OCI-LY1 (cell line): ENCODE measurements at regions not wholly inside any gene's neighbourhood (a gene's known extent, or its start where the extent isn't known, plus 50 kb on each side); places are given as distances from the start of the nearest gene placed in this dataset.

Experiments used
- H2AFZ ChIP-seq: fragments of 200-600 bp; sonication (generic), shearing (Covaris generic); 2 replicates; pipeline ENCODE4 v1.6.0; 2014; ENCODE audit warnings: antibody characterized with exemption, mild to moderate bottlenecking, low read length
- H3F3A ChIP-seq: fragments of 200-600 bp; sonication (generic), shearing (Covaris generic); 2 replicates; pipeline ENCODE4 v1.6.0; 2014; ENCODE audit warnings: mild to moderate bottlenecking, antibody characterized with exemption, low read length, moderate library complexity; ENCODE audit not compliant: insufficient read depth
- H3K27ac ChIP-seq: fragments of 200-600 bp; sonication (generic); 2 replicates; pipeline ENCODE4 v1.5.1; 2014; ENCODE audit warnings: low read length, mixed run types, mild to moderate bottlenecking, low read depth; ENCODE audit not compliant: poor library complexity, severe bottlenecking
- H3K27me3 ChIP-seq: fragments of 200-600 bp; sonication (generic); 2 replicates; pipeline ENCODE4 v1.6.0; 2014; ENCODE audit warnings: antibody characterized with exemption, mild to moderate bottlenecking, low read length, moderate library complexity; ENCODE audit not compliant: insufficient read depth
- H3K36me3 ChIP-seq: fragments of 200-600 bp; sonication (generic); 2 replicates; pipeline ENCODE4 v1.6.1; 2014; ENCODE audit warnings: mild to moderate bottlenecking, antibody characterized with exemption, low read length, moderate library complexity, mixed read lengths; ENCODE audit not compliant: insufficient read depth
- H3K4me1 ChIP-seq: fragments of 200-600 bp; sonication (generic); 2 replicates; pipeline ENCODE4 v1.5.1; 2014; ENCODE audit warnings: mild to moderate bottlenecking, low read length, moderate library complexity; ENCODE audit not compliant: insufficient read depth, severe bottlenecking
- H3K4me2 ChIP-seq: fragments of 200-600 bp; sonication (generic), shearing (Covaris generic); 2 replicates; pipeline ENCODE4 v1.6.1; 2014; ENCODE audit warnings: low read length
- H3K4me3 ChIP-seq: fragments of 200-600 bp; sonication (generic); 2 replicates; pipeline ENCODE4 v1.5.1; 2014; ENCODE audit warnings: low read length, low read depth, mild to moderate bottlenecking, mixed read lengths; ENCODE audit not compliant: poor library complexity, severe bottlenecking
- H3K79me2 ChIP-seq: fragments of 200-600 bp; shearing (Covaris generic); 2 replicates; pipeline ENCODE4 v1.6.1; 2016; ENCODE audit warnings: mixed run types, low read length, mixed read lengths; ENCODE audit not compliant: insufficient read depth
- H3K9ac ChIP-seq: fragments of 200-600 bp; sonication (generic), shearing (Covaris generic); 2 replicates; pipeline ENCODE4 v1.6.1; 2014; ENCODE audit warnings: mild to moderate bottlenecking, low read length, mixed read lengths
- H3K9me2 ChIP-seq: fragments of 200-600 bp; sonication (generic), shearing (Covaris generic); 2 replicates; pipeline ENCODE4 v1.6.1; 2014; ENCODE audit warnings: low read depth, mild to moderate bottlenecking, low read length, mixed read lengths
- H3K9me3 ChIP-seq: fragments of 200-600 bp; shearing (Covaris generic); 2 replicates; pipeline ENCODE4 v1.6.1; 2014; ENCODE audit warnings: low read length, mixed read lengths
- H4K20me1 ChIP-seq: fragments of 200-600 bp; sonication (generic), shearing (Covaris generic); 2 replicates; pipeline ENCODE4 v1.6.0; 2016; ENCODE audit warnings: mild to moderate bottlenecking, low read length; ENCODE audit not compliant: insufficient read depth
- CTCF ChIP-seq: fragments of 200-600 bp; sonication (generic), shearing (Covaris generic); IDR thresholded peaks from 2 replicates; pipeline ENCODE4 v1.5.1; 2017; ENCODE audit warnings: mild to moderate bottlenecking, antibody characterized with exemption, low read length, moderate library complexity, mixed read lengths
- EZH2 ChIP-seq: fragments of 200-600 bp; sonication (generic), shearing (Covaris generic); IDR thresholded peaks from 2 replicates; pipeline ENCODE4 v1.8.0; 2017; ENCODE audit warnings: borderline replicate concordance, mixed run types, mild to moderate bottlenecking, antibody characterized with exemption, low read length, moderate library complexity, mixed read lengths

- no peaks in the 10 kb centered on the region for H3F3A ChIP-seq
- H3K36me3 ChIP-seq, result no peaks in the 10 kb centered on the region
- no peaks in the 10 kb centered on the region for H3K9me2 ChIP-seq
- no peaks in the 10 kb centered on the region for H3K4me1 ChIP-seq
- TF ChIP-seq EZH2, result no peak
- no peaks in the 10 kb centered on the region for H3K79me2 ChIP-seq
- no peak overlapping the region for H2AFZ ChIP-seq
- H3K9ac ChIP-seq, result no peak overlapping the region
- H3K4me3 ChIP-seq, result no peak overlapping the region
- H4K20me1 ChIP-seq, result no peaks in the 10 kb centered on the region
- no peak overlapping the region for H3K27ac ChIP-seq
- no peaks in the 10 kb centered on the region for H3K9me3 ChIP-seq
- H3K27me3 ChIP-seq, result no peaks in the 10 kb centered on the region
- H3K4me2 ChIP-seq, result no peak overlapping the region
Observed at GRCh38 chr13:82606008-82606407, 1276.3 kb downstream of the SLITRK1 start.

DNA sequence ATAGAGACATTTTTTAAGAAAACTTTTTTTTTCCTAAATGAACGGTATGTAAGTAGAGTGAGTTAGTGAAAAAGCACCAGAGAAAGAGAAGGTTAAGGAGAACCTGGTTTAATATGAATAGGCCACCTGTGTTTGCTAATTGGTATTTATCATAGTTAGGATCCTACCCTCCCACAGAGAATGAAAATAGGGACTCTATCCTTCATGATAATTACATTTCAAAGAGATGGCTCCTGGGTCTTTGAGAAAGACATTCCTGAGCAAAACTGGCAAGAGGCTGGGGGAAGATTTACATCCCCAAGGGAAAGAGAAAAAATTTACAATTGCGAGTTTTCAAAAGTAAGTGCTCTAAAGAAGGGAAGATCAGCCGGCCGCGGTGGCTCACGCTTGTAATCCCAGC, 1284.5 kb downstream of the SLITRK1 start:
- H2AFZ ChIP-seq, result no peak overlapping the region
- H3K27ac ChIP-seq, result no peak overlapping the region
- H3K36me3 ChIP-seq, result no peaks in the 10 kb centered on the region
- H3K4me1 ChIP-seq, result no peaks in the 10 kb centered on the region
- no peaks in the 10 kb centered on the region for H3K9me2 ChIP-seq
- no peaks in the 10 kb centered on the region for H4K20me1 ChIP-seq
- no peak for TF ChIP-seq EZH2
- TF ChIP-seq CTCF, result no peak
- no peak overlapping the region for H3K4me3 ChIP-seq
- no peaks in the 10 kb centered on the region for H3K9me3 ChIP-seq
- H3K4me2 ChIP-seq, result no peak overlapping the region
- H3K79me2 ChIP-seq, result no peaks in the 10 kb centered on the region
- H3K27me3 ChIP-seq, result no peaks in the 10 kb centered on the region
- no peaks in the 10 kb centered on the region for H3F3A ChIP-seq
- H3K9ac ChIP-seq, result no peak overlapping the region

DNA sequence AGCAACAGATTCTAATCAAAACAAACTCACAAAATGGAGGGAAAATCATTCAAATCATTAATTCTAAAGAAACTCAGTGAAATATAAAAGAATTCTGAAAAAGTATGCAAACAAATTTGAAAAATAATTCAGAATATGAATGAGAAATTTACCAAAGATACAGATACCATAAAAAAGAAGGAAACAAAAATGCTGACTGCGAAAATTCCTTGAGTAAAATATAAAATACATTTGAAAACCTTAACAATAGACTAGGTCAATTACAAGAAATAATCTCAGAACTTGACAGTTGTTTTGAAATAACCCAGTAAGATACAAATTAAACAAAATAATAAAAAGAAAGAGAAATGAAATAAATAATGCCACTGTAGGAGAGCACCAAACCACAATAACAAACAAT, 1289.0 kb downstream of the SLITRK1 start:
- no peaks in the 10 kb centered on the region for H3K9me2 ChIP-seq
- H3K36me3 ChIP-seq, result no peaks in the 10 kb centered on the region
- no peak overlapping the region for H3K4me3 ChIP-seq
- TF ChIP-seq EZH2, result no peak
- TF ChIP-seq CTCF, result no peak
- H3K27ac ChIP-seq, result no peak overlapping the region
- no peak overlapping the region for H2AFZ ChIP-seq
- no peaks in the 10 kb centered on the region for H3F3A ChIP-seq
- H3K9me3 ChIP-seq, result no peaks in the 10 kb centered on the region
- H3K79me2 ChIP-seq, result no peaks in the 10 kb centered on the region
- no peaks in the 10 kb centered on the region for H3K4me1 ChIP-seq
- no peak overlapping the region for H3K9ac ChIP-seq
- H3K27me3 ChIP-seq, result no peaks in the 10 kb centered on the region
- no peaks in the 10 kb centered on the region for H4K20me1 ChIP-seq
- no peak overlapping the region for H3K4me2 ChIP-seq

DNA sequence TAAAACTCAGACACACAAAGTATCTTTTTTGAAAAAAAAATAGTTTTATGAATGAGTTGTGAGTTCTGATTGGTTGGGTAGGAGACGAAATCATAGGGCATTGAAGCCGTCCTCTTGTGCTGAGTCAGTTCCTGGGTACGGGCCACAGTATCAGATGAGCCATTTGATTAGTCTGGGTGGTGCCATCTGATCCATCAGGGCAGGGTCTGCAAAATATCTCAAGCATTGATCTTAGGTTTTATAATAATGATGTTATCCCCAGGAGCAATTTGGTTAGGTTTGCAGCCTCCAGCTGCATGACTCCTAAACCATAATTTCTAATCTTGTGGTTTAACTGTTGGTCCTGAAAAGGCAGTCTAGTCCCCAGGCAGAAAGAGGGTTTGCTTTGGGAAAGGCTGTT, 1310.6 kb downstream of the SLITRK1 start:
- Histone ChIP-seq H3K27ac (no peak overlapping the region), H3K9me2 (no peaks in the 10 kb centered on the region), H3K9me3 (no peaks in the 10 kb centered on the region), H3K79me2 (no peaks in the 10 kb centered on the region), H3K4me2 (no peak overlapping the region), H3K4me1 (no peaks in the 10 kb centered on the region), H3K4me3 (no peak overlapping the region), H4K20me1 (no peaks in the 10 kb centered on the region), H3K27me3 (no peaks in the 10 kb centered on the region), H2AFZ (no peak overlapping the region), H3F3A (no peaks in the 10 kb centered on the region), H3K36me3 (no peaks in the 10 kb centered on the region), H3K9ac (no peak overlapping the region)
- TF ChIP-seq CTCF, result no peak
- TF ChIP-seq EZH2, result no peak
